Left lung (tissue), 4 donors: ENCODE measurements at regions not wholly inside any gene's neighbourhood (a gene's known extent, or its start where the extent isn't known, plus 50 kb on each side); places are given as distances from the start of the nearest gene placed in this dataset.

Source experiments
- ATAC-seq: fragments of 200-7000 bp; cut with Tn5 transposase; one replicate; pipeline ENCODE4 v1.9.1; 2020; ENCODE audit warnings: moderate library complexity
- DNase-seq, 4 donors: peaks; one replicate each; pipeline ENCODE4 v3.0.0-alpha.2; 2013 to 2020
- H3K27ac ChIP-seq, 2 donors: fragments of 200-600 bp; sonication (generic) in 1 of 2; one replicate each; pipeline versions ENCODE4 v1.5.0 to v1.8.0; 2020 to 2021
- H3K27me3 ChIP-seq, 2 donors: fragments of 200-600 bp; sonication (generic) in 1 of 2; one replicate each; pipeline versions ENCODE4 v1.5.0 to v1.8.0; 2020 to 2021
- H3K36me3 ChIP-seq, 2 donors: fragments of 200-600 bp; sonication (generic) in 1 of 2; one replicate each; pipeline versions ENCODE4 v1.5.0 to v1.8.0; 2020 to 2021
- H3K4me1 ChIP-seq, 2 donors: fragments of 200-600 bp; one replicate each; pipeline ENCODE4 v1.8.0; 2021
- H3K4me3 ChIP-seq, 2 donors: fragments of 200-600 bp; sonication (generic) in 1 of 2; one replicate each; pipeline versions ENCODE4 v1.5.0 to v1.8.0; 2020 to 2021; ENCODE audit warnings: mild to moderate bottlenecking in 1 of 2
- H3K9me3 ChIP-seq, 2 donors: fragments of 200-600 bp; sonication (generic) in 1 of 2; one replicate each; pipeline versions ENCODE4 v1.5.0 to v1.8.0; 2020 to 2021
- intact Hi-C, 2 donors: fragments of 100-400 bp; cut with DNase I; formaldehyde crosslinking; loops; one replicate each; pipeline versions ENCODE4 v1.11.2 to v1.14.2; 2022
- TF ChIP-seq, protein P1 (sequence below), 2 donors: fragments of 200-600 bp; sonication (generic) in 1 of 2; IDR thresholded peaks; one replicate each; pipeline versions ENCODE4 v1.5.0 to v1.8.0; 2021; ENCODE audit warnings: antibody characterized with exemption in 2 of 2
- donor health status: DM: no; HTN: yes; CAD: no.
- donor health status: DM: no; HTN: no; CAD: no.

DNA sequence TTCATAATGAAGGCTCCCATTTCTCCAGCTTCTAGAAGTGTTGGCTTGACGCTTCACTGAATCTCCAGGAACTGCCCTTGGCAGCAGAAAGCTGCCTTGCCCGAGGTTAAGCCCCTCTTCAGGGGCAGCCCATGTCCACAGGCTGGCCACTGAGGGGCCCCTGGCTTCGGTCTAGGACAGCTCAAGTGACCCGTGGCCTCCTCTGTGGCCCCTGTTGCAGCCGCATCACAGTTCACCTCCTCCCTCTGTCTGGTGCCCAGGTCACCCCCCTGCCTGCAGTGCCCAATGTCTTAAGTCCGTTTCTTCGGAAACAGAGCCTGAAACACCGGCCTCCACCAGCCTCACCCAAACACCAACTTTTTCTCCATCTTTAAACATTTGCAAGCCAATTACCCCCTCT, 279.2 kb upstream of the MKI67 start:
- Histone ChIP-seq H3K4me1 (no peaks in the 10 kb centered on the region), H3K9me3 (peaks cover 0 to 10% of the 10 kb centered on the region in 2 donors), H3K27me3 (no peaks in the 10 kb centered on the region), H3K36me3 (no peaks in the 10 kb centered on the region), H3K27ac (no peak overlapping the region), H3K4me3 (no peak overlapping the region)
- DNase-seq (no peak), ATAC-seq (no peak)
- TF ChIP-seq, protein P1, sequence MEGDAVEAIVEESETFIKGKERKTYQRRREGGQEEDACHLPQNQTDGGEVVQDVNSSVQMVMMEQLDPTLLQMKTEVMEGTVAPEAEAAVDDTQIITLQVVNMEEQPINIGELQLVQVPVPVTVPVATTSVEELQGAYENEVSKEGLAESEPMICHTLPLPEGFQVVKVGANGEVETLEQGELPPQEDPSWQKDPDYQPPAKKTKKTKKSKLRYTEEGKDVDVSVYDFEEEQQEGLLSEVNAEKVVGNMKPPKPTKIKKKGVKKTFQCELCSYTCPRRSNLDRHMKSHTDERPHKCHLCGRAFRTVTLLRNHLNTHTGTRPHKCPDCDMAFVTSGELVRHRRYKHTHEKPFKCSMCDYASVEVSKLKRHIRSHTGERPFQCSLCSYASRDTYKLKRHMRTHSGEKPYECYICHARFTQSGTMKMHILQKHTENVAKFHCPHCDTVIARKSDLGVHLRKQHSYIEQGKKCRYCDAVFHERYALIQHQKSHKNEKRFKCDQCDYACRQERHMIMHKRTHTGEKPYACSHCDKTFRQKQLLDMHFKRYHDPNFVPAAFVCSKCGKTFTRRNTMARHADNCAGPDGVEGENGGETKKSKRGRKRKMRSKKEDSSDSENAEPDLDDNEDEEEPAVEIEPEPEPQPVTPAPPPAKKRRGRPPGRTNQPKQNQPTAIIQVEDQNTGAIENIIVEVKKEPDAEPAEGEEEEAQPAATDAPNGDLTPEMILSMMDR (IDR thresholded peaks at IDR 0.05) = no peak
- intact Hi-C loops = no loop called here

DNA sequence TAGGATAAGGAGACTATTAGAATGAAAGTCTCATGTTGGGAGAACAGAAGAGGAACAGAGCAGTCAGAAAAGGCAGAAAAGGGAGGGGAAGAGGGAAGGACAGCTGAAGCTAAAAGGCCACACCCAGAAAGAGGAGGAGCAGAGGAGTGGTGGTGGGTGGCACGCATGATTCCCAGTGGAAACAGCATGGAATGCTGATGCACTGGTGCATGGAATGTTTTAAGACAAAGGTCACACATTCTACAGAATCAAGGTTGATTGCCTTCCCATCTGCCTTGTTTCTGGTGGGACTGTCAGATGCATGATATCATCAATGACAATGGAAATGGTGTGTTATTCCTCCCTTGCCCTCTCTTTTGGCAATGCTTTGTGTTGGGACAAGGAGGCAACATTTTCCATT, 285.4 kb upstream of the MKI67 start:
- H3K9me3 ChIP-seq = no peaks in the 10 kb centered on the region
- no peak overlapping the region for H3K4me3 ChIP-seq
- ATAC-seq (no peak), DNase-seq (no peak)
- TF ChIP-seq, protein P1 (IDR thresholded peaks at IDR 0.05) = no peak
- H3K27ac ChIP-seq = no peak overlapping the region
- intact Hi-C loops = no loop called here
- H3K4me1 ChIP-seq = no peaks in the 10 kb centered on the region
- no peaks in the 10 kb centered on the region for H3K27me3 ChIP-seq
- no peaks in the 10 kb centered on the region for H3K36me3 ChIP-seq

DNA sequence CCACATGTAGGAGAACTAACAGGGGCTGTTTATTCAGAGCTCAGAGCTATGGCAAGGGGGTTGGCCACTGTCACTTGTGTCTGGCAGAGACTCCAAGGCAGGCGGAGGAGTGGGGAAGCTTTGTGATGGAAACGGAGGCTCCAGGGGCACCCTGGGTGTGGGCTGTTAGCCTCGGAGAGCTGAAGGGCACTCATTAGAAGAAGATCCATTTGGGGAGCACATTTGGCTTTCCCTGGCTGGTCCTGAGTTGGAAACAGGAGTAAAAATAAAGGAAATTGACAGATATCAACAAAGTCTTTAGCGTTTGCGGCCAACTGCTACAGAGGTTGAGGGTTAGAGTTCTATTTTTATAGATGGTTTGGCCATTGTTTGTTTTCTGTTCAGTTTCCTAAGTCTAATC, 288.3 kb upstream of the MKI67 start:
- TF ChIP-seq, protein P1 (IDR thresholded peaks at IDR 0.05) = no peak
- no peak for ATAC-seq

DNA sequence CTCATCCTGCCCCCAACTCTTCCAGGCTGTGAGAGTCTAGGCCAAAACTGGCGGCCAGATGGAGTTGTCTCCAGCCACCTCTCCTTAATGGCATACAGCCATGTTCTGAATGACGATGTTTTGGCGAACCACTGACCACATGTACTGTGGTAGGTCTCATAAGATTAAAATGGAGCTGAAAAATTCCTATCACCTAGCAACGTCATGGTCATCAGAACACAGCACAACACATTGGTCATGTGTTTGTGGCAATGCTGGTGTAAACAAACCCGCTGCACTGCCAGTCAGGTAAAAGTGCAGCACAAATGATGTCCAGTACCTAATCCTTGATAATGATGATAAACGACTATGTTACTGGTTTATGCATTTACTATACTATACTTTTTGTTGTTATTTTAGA, 290.0 kb upstream of the MKI67 start:
- TF ChIP-seq, protein P1 (IDR thresholded peaks at IDR 0.05) = no peak
- no peak for DNase-seq
- ATAC-seq = no peak
- Histone ChIP-seq H3K27me3 (peaks cover 0 to 7% of the 10 kb centered on the region in 2 donors), H3K36me3 (no peaks in the 10 kb centered on the region), H3K4me3 (no peak overlapping the region), H3K27ac (no peak overlapping the region), H3K4me1 (no peaks in the 10 kb centered on the region), H3K9me3 (no peaks in the 10 kb centered on the region)
- intact Hi-C loops = no loop called here

More for the DNA sequence above, 288.3 kb upstream of the MKI67 start:
- Histone ChIP-seq H3K27me3 (peaks cover 0 to 6% of the 10 kb centered on the region in 2 donors), H3K27ac (no peak overlapping the region), H3K9me3 (no peaks in the 10 kb centered on the region), H3K4me1 (no peaks in the 10 kb centered on the region), H3K36me3 (no peaks in the 10 kb centered on the region), H3K4me3 (no peak overlapping the region)
- DNase-seq = no peak
- intact Hi-C loops = no loop called here

DNA sequence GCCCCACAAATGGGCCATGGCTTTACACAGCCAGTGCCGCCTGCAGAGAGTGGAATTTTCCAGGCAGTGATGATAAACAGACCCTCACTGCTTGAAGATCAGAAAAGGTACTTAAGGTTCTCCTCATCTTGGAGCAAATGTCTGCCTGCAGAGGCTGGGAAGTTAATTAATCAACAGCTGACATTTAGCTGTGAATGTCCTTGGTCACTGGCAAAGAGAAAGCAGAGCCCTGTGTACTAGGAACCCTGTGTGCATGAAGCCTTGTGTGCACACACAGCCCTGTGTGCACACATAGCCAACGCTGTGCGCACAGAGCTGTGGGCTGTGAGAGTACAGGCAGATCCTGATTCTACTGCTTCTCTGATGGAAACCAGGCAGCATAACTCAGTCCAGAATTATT, 291.6 kb upstream of the MKI67 start:
- ATAC-seq (no peak), DNase-seq (no peak)
- Histone ChIP-seq H3K27me3 (peaks cover 0 to 14% of the 10 kb centered on the region in 2 donors), H3K27ac (no peak overlapping the region), H3K36me3 (no peaks in the 10 kb centered on the region), H3K4me1 (no peaks in the 10 kb centered on the region), H3K4me3 (no peak overlapping the region), H3K9me3 (no peaks in the 10 kb centered on the region)
- TF ChIP-seq, protein P1 (IDR thresholded peaks at IDR 0.05) = no peak
- intact Hi-C loops = no loop called here
